IMR-90 (cell line): ENCODE measurements at regions not wholly inside any gene's neighbourhood (a gene's known extent, or its start where the extent isn't known, plus 50 kb on each side); places are given as distances from the start of the nearest gene placed in this dataset.

Experiments
- ATAC-seq: fragments of 200-7000 bp; cut with Tn5 transposase; 2 replicates; pipeline ENCODE4 v1.9.1; 2020; ENCODE audit warnings: low read depth, mild to moderate bottlenecking, moderate library complexity
- BruUV-seq: library from RNA; stranded (reverse); fragments of 400-500 nt; replicated peaks from 2 replicates; lab custom pipeline; 2021; lab: Mats Ljungman, UMichigan
- CTCF ChIA-PET: fragments of 300-600 bp; formaldehyde crosslinking; extraction: SDS; loops from one replicate; lab custom pipeline; 2021; ENCODE audit warnings: antibody characterized with exemption; lab: Yijun Ruan, JAX
- POLR2A ChIA-PET: fragments of 300-600 bp; sonication (Branson Sonifier 250); formaldehyde crosslinking; loops from one replicate; lab custom pipeline; 2022; ENCODE audit warnings: antibody characterized with exemption; ENCODE audit not compliant: unreplicated experiment; lab: Charles Lee
- DNase-seq: peaks from one replicate; pipeline ENCODE4 v3.0.0; 2013
- H2AFZ ChIP-seq: replicated peaks from 2 replicates; pipeline ENCODE3; 2013; ENCODE audit warnings: low read length, mild to moderate bottlenecking; ENCODE audit not compliant: poor library complexity
- H2AK5ac ChIP-seq: 2 replicates; pipeline ENCODE4 v1.6.1; 2013; ENCODE audit warnings: low read depth, low read length, inconsistent platforms
- H2AK9ac ChIP-seq: replicated peaks from 2 replicates; pipeline ENCODE3; 2013; ENCODE audit warnings: mild to moderate bottlenecking, low read depth, low read length, moderate library complexity; ENCODE audit not compliant: poor library complexity
- H2BK120ac ChIP-seq: 2 replicates; pipeline ENCODE4 v1.6.1; 2013; ENCODE audit warnings: low read depth, low read length, inconsistent platforms
- H2BK15ac ChIP-seq: 3 replicates; pipeline ENCODE4 v1.6.1; 2013; ENCODE audit warnings: low read depth, low read length, inconsistent platforms
- H2BK20ac ChIP-seq: 2 replicates; pipeline ENCODE4 v1.6.1; 2013; ENCODE audit warnings: low read depth, mild to moderate bottlenecking, inconsistent platforms, low read length, moderate library complexity
- H2BK5ac ChIP-seq: 2 replicates; pipeline ENCODE4 v1.6.1; 2013; ENCODE audit warnings: mild to moderate bottlenecking, low read depth, low read length, inconsistent platforms; ENCODE audit not compliant: poor library complexity, severe bottlenecking
- H3K14ac ChIP-seq: replicated peaks from 2 replicates; pipeline ENCODE4 v1.6.1; 2013; ENCODE audit warnings: low read depth, low read length, inconsistent platforms
- H3K18ac ChIP-seq: 2 replicates; pipeline ENCODE4 v1.6.1; 2013; ENCODE audit warnings: low read depth, low read length, control low read depth
- H3K23ac ChIP-seq: 2 replicates; pipeline ENCODE4 v1.6.1; 2013; ENCODE audit warnings: low read depth, low read length, inconsistent platforms
- H3K27ac ChIP-seq: 2 replicates; pipeline ENCODE4 v1.5.1; 2013; ENCODE audit warnings: mild to moderate bottlenecking, control low read depth, low read length; ENCODE audit not compliant: insufficient read depth
- H3K27me3 ChIP-seq: 2 replicates; pipeline ENCODE4 v1.6.1; 2013; ENCODE audit warnings: low read length; ENCODE audit not compliant: control insufficient read depth, insufficient read depth
- H3K36me3 ChIP-seq: 2 replicates; pipeline ENCODE4 v1.6.1; 2013; ENCODE audit warnings: low read length, mixed read lengths; ENCODE audit not compliant: control insufficient read depth, insufficient read depth
- H3K4ac ChIP-seq: 2 replicates; pipeline ENCODE4 v1.6.1; 2013; ENCODE audit warnings: low read depth, low read length, inconsistent platforms
- H3K4me1 ChIP-seq: 2 replicates; pipeline ENCODE4 v1.6.1; 2013; ENCODE audit warnings: low read length, mixed read lengths; ENCODE audit not compliant: control insufficient read depth, insufficient read depth
- H3K4me2 ChIP-seq: 2 replicates; pipeline ENCODE4 v1.6.1; 2013; ENCODE audit warnings: low read depth, mild to moderate bottlenecking, control low read depth, low read length, moderate library complexity
- H3K4me3 ChIP-seq: 2 replicates; pipeline ENCODE4 v1.5.1; 2013; ENCODE audit warnings: low read depth, mild to moderate bottlenecking, control low read depth, low read length, moderate library complexity; ENCODE audit not compliant: insufficient read depth
- H3K56ac ChIP-seq: 2 replicates; pipeline ENCODE4 v1.6.1; 2013; ENCODE audit warnings: low read length, inconsistent platforms; ENCODE audit not compliant: insufficient read depth; ENCODE audit errors: extremely low read depth
- H3K79me1 ChIP-seq, 2 experiments: 2 replicates each; pipeline ENCODE4 v1.6.1; 2013; ENCODE audit warnings: low read length in 2 of 2, inconsistent platforms in 1 of 2, low read depth in 1 of 2
- H3K9ac ChIP-seq: 2 replicates; pipeline ENCODE4 v1.6.1; 2013; ENCODE audit warnings: low read depth, low read length, control low read depth
- H3K9me1 ChIP-seq: 2 replicates; pipeline ENCODE4 v1.6.1; 2013; ENCODE audit warnings: low read length, inconsistent platforms; ENCODE audit not compliant: insufficient read depth
- H3K9me3 ChIP-seq: 2 replicates; pipeline ENCODE4 v1.6.1; 2013; ENCODE audit warnings: low read length; ENCODE audit not compliant: control insufficient read depth, insufficient read depth
- H4K20me1 ChIP-seq: 2 replicates; pipeline ENCODE4 v1.6.1; 2013; ENCODE audit warnings: low read length, inconsistent platforms; ENCODE audit not compliant: insufficient read depth
- H4K5ac ChIP-seq: 2 replicates; pipeline ENCODE4 v1.6.1; 2013; ENCODE audit warnings: mild to moderate bottlenecking, low read depth, low read length, control low read depth
- H4K8ac ChIP-seq, 2 experiments: 2 replicates each; pipeline ENCODE4 v1.6.1; 2013; ENCODE audit warnings: low read depth in 2 of 2, low read length in 2 of 2, control low read depth in 1 of 2, inconsistent platforms in 1 of 2
- H4K91ac ChIP-seq: 2 replicates; pipeline ENCODE4 v1.6.1; 2013; ENCODE audit warnings: low read depth, low read length, inconsistent platforms; ENCODE audit not compliant: insufficient read depth
- BHLHE40 ChIP-seq: fragments of 150-350 bp; IDR thresholded peaks from 2 replicates; pipeline ENCODE4 v1.6.1; 2016; ENCODE audit warnings: mild to moderate bottlenecking, low read depth, low read length
- CHD1 ChIP-seq: IDR thresholded peaks from 2 replicates; pipeline ENCODE4 v1.6.1; 2012; ENCODE audit warnings: low read depth, low read length, improper control_type of control experiment
- POLR2A ChIP-seq: IDR thresholded peaks from 2 replicates; pipeline ENCODE4 v1.6.1; 2012; ENCODE audit warnings: mild to moderate bottlenecking, low read depth, low read length
- RAD21 ChIP-seq: IDR thresholded peaks from 2 replicates; pipeline ENCODE4 v1.6.1; 2012; ENCODE audit warnings: low read length, improper control_type of control experiment
- WGBS, 2 experiments: methylation state at CpG; one replicate each; pipeline versions ENCODE4 v1.1.5 to v1.1.7; 2013; ENCODE audit warnings: missing lambda C conversion rate in 2 of 2; ENCODE audit not compliant: insufficient read length in 1 of 2; ENCODE audit errors: extremely low coverage in 2 of 2; 5-methylcytosine and 5-hydroxymethylcytosine counted together
- dilution Hi-C: fragments of 300-500 bp; cut with HindIII; formaldehyde crosslinking; loops from one replicate; pipeline ENCODE4 v1.14.3; 2018; ENCODE audit warnings: low sequenced_read_pairs; ENCODE audit not compliant: unreplicated experiment
- in situ Hi-C: fragments of 300-500 bp; cut with MboI; formaldehyde crosslinking; loops from 3 replicates; pipeline ENCODE4 v1.14.3; 2019; ENCODE audit warnings: low sequenced_read_pairs, inconsistent platforms, mixed read lengths
- intact Hi-C: fragments of 100-400 bp; cut with micrococcal nuclease; formaldehyde crosslinking; loops from 2 replicates; pipeline ENCODE4 v1.10.0; 2022

DNA sequence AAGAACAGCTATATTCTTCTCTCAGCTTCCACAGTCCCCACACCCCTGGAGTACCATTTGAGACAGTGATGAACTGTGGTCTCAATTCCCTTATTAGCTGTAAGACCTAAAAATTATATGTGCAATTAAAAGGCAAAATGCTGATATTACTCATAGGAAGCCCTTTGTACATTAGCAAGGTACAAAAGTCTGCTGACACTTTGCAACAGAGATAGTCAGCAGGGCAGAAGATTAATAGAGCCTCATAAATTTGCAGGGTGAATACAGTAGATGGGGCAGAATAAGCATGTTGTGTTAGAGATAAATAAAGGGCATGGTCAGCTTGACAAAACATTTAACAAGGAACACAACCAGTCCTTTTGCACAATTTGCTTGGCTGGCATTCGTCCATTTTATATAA is 210.0 kb upstream of the OBI1 start:
- Histone ChIP-seq H3K4ac (no peak overlapping the region), H2AK5ac (no peak overlapping the region), H3K56ac (no peak overlapping the region), H2BK15ac (no peak overlapping the region), H3K27me3 (no peaks in the 10 kb centered on the region), H3K9ac (no peak overlapping the region), H3K9me3 (no peaks in the 10 kb centered on the region), H2BK5ac (no peak overlapping the region), H3K36me3 (no peaks in the 10 kb centered on the region), H2BK20ac (no peak overlapping the region), H4K5ac (no peak overlapping the region), H2AFZ (no peak overlapping the region), H3K27ac (no peak overlapping the region), H3K23ac (no peak overlapping the region), H2BK120ac (no peak overlapping the region), H3K14ac (no peak overlapping the region), H4K91ac (no peak overlapping the region), H3K4me1 (no peaks in the 10 kb centered on the region), H3K79me1 (no peaks in the 10 kb centered on the region), H4K8ac (no peak overlapping the region), H2AK9ac (no peak overlapping the region), H4K20me1 (no peaks in the 10 kb centered on the region), H3K4me2 (no peak overlapping the region), H3K9me1 (no peaks in the 10 kb centered on the region), H3K18ac (no peak overlapping the region), H3K4me3 (no peak overlapping the region)
- ChIA-PET POLR2A (no interaction called here), CTCF (no interaction called here)
- ATAC-seq: no peak
- intact Hi-C loops: no loop called here
- no peak for DNase-seq
- TF ChIP-seq RAD21: no peak
- TF ChIP-seq CHD1: no peak
- TF ChIP-seq POLR2A: no peak
- TF ChIP-seq BHLHE40: no peak
- in situ Hi-C loops: no loop called here
- no TSS peak for BruUV-seq
- no CpG with 5 or more reads among the region's 1 CpG for WGBS, 2 experiments
- dilution Hi-C loops: no loop called here
